ENCODE measurements at regions not wholly inside any gene's neighbourhood (a gene's known extent, or its start where the extent isn't known, plus 50 kb on each side); places are given as distances from the start of the nearest gene placed in this dataset.

DNA sequence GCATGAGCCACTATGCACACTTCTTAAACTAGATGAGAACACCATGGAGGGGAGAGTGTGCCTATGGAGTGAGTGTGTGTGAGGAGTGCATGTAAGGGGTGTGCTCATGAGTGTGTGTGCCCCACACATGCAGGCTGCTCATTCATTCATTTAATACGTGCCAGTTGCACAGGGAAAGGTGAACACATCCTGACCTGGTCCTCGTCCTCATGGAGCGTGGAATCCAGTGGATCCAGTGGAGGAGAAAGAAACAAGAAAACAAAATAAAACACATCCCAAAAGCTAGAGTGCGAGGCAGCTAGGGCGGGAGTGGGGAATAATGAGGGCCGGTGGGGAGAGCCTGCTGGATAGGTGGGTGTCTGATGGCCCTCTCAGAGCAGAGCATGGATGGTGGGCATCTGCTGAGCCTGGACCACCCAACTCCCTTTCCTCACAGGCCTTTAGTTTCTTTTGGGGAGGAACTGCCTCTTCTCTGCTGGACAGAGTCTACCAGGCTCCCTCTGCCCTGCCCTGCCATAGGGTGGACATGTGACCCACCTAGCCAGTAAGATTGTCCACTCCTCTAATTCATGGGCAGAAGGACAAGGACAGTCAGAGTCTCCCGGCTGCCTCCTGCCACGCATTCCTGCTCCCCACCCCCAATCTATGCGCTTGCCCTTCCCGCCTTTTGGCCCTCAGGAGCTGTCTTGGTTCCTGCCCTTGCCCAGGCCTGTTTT, 204.3 kb downstream of the RAB11FIP4 start:
- TF ChIP-seq, protein P1, sequence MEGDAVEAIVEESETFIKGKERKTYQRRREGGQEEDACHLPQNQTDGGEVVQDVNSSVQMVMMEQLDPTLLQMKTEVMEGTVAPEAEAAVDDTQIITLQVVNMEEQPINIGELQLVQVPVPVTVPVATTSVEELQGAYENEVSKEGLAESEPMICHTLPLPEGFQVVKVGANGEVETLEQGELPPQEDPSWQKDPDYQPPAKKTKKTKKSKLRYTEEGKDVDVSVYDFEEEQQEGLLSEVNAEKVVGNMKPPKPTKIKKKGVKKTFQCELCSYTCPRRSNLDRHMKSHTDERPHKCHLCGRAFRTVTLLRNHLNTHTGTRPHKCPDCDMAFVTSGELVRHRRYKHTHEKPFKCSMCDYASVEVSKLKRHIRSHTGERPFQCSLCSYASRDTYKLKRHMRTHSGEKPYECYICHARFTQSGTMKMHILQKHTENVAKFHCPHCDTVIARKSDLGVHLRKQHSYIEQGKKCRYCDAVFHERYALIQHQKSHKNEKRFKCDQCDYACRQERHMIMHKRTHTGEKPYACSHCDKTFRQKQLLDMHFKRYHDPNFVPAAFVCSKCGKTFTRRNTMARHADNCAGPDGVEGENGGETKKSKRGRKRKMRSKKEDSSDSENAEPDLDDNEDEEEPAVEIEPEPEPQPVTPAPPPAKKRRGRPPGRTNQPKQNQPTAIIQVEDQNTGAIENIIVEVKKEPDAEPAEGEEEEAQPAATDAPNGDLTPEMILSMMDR (IDR thresholded peaks at IDR 0.05): no peak
- ATAC-seq (ENCODE audit: low FRiP score) (no peak), DNase-seq (ENCODE audit: low spot score) (no peak)

GRCh38 chr17:31595076-31595475, 203.6 kb downstream of the RAB11FIP4 start:
- no peak for ATAC-seq (ENCODE audit: low FRiP score)
- DNase-seq (ENCODE audit: low spot score): no peak
- TF ChIP-seq, protein P1 (IDR thresholded peaks at IDR 0.05): no peak

DNA sequence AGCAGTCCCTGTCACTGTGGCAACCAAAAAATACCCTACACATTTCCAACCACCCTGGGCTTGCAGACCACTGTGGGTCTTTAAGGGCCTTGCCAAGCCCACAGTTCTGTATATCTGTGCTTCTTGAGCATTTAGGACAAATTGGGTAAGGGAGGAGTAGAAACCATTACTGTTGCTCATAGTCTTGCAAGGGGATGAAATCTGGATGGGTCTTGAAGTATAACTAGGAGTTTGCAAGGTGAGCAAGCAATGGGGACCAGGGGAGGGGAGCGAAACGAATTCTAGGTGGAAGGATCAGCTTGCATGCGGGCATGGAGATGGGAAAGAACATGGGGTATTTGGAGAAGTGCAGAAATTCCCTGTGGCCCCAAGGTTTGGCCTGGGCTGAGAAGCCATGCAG, 202.9 kb downstream of the RAB11FIP4 start:
- TF ChIP-seq, protein P1 (IDR thresholded peaks at IDR 0.05): no peak
- DNase-seq (ENCODE audit: low spot score): no peak
- ATAC-seq (ENCODE audit: low FRiP score): no peak

DNA sequence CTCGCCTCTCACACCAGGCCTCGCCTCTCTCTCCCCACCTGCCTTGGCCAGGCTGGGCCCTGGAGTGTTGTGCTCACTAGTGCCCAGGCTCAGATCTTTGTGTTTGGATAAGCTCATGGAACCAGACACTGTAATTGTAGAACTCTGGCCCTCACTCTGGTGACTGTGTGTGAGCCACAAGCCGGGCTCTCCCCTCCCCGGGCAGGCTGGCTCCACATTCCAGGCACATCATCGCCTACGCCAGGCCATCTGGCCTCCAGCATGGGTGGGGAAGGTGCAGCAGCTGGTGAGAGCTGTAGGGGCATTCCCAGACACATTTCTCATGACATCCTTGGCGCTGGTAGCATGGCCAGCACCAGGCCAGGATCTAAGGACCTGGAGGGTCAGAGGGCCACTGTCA, 202.3 kb downstream of the RAB11FIP4 start:
- ATAC-seq (ENCODE audit: low FRiP score) (no peak), DNase-seq (ENCODE audit: low spot score) (no peak)
- TF ChIP-seq, protein P1 (IDR thresholded peaks at IDR 0.05): no peak

- ATAC-seq (ENCODE audit: low FRiP score) (no peak), DNase-seq (ENCODE audit: low spot score) (no peak)
- TF ChIP-seq, protein P1 (IDR thresholded peaks at IDR 0.05): no peak
Observed at GRCh38 chr17:31591924-31592323, 200.4 kb downstream of the RAB11FIP4 start.

DNA sequence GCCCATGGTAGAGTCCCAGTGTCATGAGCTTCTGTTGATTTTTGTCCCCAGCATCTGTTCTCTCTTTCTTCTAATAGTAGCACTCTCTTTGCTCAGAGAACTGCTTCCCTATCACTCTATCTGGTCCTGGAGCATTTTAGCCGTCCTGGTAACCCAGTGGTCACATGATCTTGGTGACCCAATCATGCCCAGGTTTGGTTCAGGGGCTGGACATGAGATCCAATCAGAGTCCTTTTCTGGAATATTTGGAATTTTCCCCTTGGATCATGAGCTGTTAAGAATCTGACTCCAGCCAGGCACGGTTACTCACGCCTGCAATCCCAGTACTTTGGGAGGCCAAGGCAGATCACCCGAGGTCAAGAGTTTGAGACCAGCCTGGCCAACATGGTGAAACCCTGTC, 197.0 kb downstream of the RAB11FIP4 start:
- DNase-seq (ENCODE audit: low spot score) (no peak), ATAC-seq (ENCODE audit: low FRiP score) (no peak)
- TF ChIP-seq, protein P1 (IDR thresholded peaks at IDR 0.05): no peak

GRCh38 chr17:31588034-31588433, 196.6 kb downstream of the RAB11FIP4 start:
- ATAC-seq (ENCODE audit: low FRiP score): no peak
- TF ChIP-seq, protein P1 (IDR thresholded peaks at IDR 0.05): no peak
- DNase-seq (ENCODE audit: low spot score): no peak

All from omental fat pad (tissue), 3 donors.